SU-DHL-6 (cell line): ENCODE measurements at regions not wholly inside any gene's neighbourhood (a gene's known extent, or its start where the extent isn't known, plus 50 kb on each side); places are given as distances from the start of the nearest gene placed in this dataset.

ENCODE experiments used
- H2AFZ ChIP-seq: fragments of 200-600 bp; sonication (generic); 2 replicates; pipeline ENCODE4 v1.6.1; 2014; ENCODE audit warnings: low read depth, mild to moderate bottlenecking, moderate library complexity, mixed read lengths, antibody characterized with exemption, low read length; ENCODE audit not compliant: severe bottlenecking
- H3F3A ChIP-seq: fragments of 200-600 bp; shearing (Covaris generic); 2 replicates; pipeline ENCODE4 v1.6.0; 2016; ENCODE audit warnings: antibody characterized with exemption, mild to moderate bottlenecking; ENCODE audit not compliant: insufficient read depth
- H3K27ac ChIP-seq: fragments of 200-600 bp; sonication (generic); 2 replicates; pipeline ENCODE4 v1.5.1; 2016; ENCODE audit warnings: low read depth, mild to moderate bottlenecking, low read length, moderate library complexity, mixed read lengths
- H3K27me3 ChIP-seq: fragments of 200-600 bp; sonication (generic), shearing (Covaris generic); 2 replicates; pipeline ENCODE4 v1.6.0; 2014; ENCODE audit warnings: mild to moderate bottlenecking, low read length
- H3K36me3 ChIP-seq: fragments of 200-600 bp; sonication (generic); 2 replicates; pipeline ENCODE4 v1.6.1; 2014; ENCODE audit warnings: mild to moderate bottlenecking, low read length, mixed read lengths
- H3K4me2 ChIP-seq: fragments of 300-600, 200-600 bp; shearing (Covaris generic), sonication (generic); 2 replicates; pipeline ENCODE4 v1.6.0; 2014; ENCODE audit warnings: low read length, low read depth, mild to moderate bottlenecking; ENCODE audit not compliant: poor library complexity, severe bottlenecking
- H3K4me3 ChIP-seq: fragments of 200-600 bp; sonication (generic); 2 replicates; pipeline ENCODE4 v1.5.1; 2014; ENCODE audit warnings: antibody characterized with exemption, low read length, mild to moderate bottlenecking, mixed read lengths; ENCODE audit not compliant: insufficient read depth, poor library complexity, severe bottlenecking
- H3K79me2 ChIP-seq: fragments of 200-600 bp; sonication (generic); 2 replicates; pipeline ENCODE4 v1.6.1; 2014; ENCODE audit warnings: mild to moderate bottlenecking, low read length, moderate library complexity; ENCODE audit not compliant: insufficient read depth
- H3K9ac ChIP-seq: fragments of 200-600 bp; sonication (generic); 2 replicates; pipeline ENCODE4 v1.7.0; 2014; ENCODE audit warnings: mild to moderate bottlenecking, low read length
- H3K9me2 ChIP-seq: fragments of 200-600 bp; sonication (generic); replicated peaks from 2 replicates; pipeline ENCODE4 v1.6.1; 2014; ENCODE audit warnings: low read length; ENCODE audit not compliant: insufficient read depth
- H3K9me3 ChIP-seq: fragments of 200-600 bp; sonication (generic); 2 replicates; pipeline ENCODE4 v1.6.1; 2014; ENCODE audit warnings: low read length, mixed read lengths; ENCODE audit not compliant: insufficient read depth
- H4K20me1 ChIP-seq: fragments of 200-600 bp; sonication (generic); 2 replicates; pipeline ENCODE4 v1.6.1; 2014; ENCODE audit warnings: low read depth, mild to moderate bottlenecking, antibody characterized with exemption, low read length, moderate library complexity, mixed read lengths
- EZH2phosphoT487 ChIP-seq: fragments of 200-600 bp; sonication (generic), shearing (Covaris generic); conservative IDR thresholded peaks from 2 replicates; pipeline ENCODE4 v1.6.1; 2018; ENCODE audit warnings: mild to moderate bottlenecking, antibody characterized with exemption, low read length, moderate library complexity, mixed read lengths
- TF ChIP-seq, protein P1 (sequence below): fragments of 200-600 bp; sonication (generic); IDR thresholded peaks from one replicate; pipeline ENCODE4 v1.5.1; 2017; ENCODE audit warnings: antibody characterized with exemption, mild to moderate bottlenecking, low read length, moderate library complexity; ENCODE audit not compliant: insufficient read depth, poor library complexity, severe bottlenecking

DNA sequence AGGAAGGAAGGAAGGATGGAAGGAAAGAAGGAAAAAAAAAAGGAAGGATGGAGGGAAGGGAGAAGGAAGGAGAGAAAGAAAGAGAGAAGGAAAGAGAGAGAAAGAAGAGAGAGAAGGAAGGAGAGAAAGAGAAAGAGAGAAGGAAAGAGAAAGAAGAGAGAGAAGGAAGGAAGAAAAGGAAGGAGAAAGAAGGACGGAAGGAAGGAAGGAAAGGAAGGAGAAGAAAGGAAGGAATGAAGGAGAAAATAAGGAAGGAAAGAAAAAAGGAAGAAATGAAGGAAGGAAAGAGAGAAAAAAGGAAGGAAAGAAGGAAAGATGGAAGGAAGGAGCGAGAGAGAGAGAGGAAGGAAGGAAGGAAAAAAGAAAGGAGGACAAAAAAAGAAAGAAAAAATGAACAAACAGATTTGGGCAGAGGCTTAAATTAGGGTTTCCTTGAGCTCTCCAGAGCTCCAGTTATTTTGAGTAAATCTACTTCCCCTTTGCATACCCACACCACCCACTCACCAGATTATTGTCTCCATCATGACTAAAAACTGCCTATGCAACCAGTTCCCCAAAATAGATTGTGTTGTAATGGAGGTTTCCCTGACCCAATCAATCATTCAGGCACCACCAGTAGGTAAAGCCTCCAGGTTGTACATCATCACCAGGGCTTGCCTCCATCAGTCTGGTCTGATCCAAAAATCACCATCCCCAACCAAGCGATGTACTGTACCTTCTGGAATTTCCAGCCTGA lies 1722.9 kb upstream of the PCDH10 start:
- TF ChIP-seq, protein P1, sequence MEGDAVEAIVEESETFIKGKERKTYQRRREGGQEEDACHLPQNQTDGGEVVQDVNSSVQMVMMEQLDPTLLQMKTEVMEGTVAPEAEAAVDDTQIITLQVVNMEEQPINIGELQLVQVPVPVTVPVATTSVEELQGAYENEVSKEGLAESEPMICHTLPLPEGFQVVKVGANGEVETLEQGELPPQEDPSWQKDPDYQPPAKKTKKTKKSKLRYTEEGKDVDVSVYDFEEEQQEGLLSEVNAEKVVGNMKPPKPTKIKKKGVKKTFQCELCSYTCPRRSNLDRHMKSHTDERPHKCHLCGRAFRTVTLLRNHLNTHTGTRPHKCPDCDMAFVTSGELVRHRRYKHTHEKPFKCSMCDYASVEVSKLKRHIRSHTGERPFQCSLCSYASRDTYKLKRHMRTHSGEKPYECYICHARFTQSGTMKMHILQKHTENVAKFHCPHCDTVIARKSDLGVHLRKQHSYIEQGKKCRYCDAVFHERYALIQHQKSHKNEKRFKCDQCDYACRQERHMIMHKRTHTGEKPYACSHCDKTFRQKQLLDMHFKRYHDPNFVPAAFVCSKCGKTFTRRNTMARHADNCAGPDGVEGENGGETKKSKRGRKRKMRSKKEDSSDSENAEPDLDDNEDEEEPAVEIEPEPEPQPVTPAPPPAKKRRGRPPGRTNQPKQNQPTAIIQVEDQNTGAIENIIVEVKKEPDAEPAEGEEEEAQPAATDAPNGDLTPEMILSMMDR = no peak
- no peak for TF ChIP-seq EZH2phosphoT487

DNA sequence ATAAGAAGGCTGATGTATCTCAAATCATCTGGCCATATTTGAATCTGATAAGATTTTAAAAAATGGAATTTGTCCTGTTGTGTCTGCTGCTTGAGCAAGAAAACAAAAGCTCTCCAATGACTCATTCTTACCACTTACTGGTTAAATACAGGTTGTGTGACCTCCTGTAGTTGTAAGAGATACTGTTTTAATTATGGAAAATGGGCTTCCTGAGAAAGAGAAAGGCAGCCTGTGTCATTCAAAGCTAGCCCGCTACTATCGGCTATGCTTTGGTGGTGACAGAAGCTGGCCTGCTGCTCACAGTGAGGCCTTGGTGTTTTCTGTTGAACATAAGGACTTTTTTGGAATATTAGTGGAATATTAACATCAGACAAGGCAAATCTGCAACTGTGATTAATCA lies 1722.1 kb upstream of the PCDH10 start:
- H3K79me2 ChIP-seq = no peaks in the 10 kb centered on the region
- no peak for TF ChIP-seq EZH2phosphoT487
- TF ChIP-seq, protein P1 = no peak
- H2AFZ ChIP-seq = no peak overlapping the region
- H3K9me3 ChIP-seq = no peaks in the 10 kb centered on the region
- no peaks in the 10 kb centered on the region for H3K9me2 ChIP-seq
- no peaks in the 10 kb centered on the region for H3K36me3 ChIP-seq
- no peak overlapping the region for H3K9ac ChIP-seq
- no peak overlapping the region for H3K27ac ChIP-seq
- H3F3A ChIP-seq = no peaks in the 10 kb centered on the region
- no peaks in the 10 kb centered on the region for H3K27me3 ChIP-seq
- no peak overlapping the region for H3K4me2 ChIP-seq
- H3K4me3 ChIP-seq = no peak overlapping the region
- H4K20me1 ChIP-seq = no peaks in the 10 kb centered on the region

More for the DNA sequence above, 1722.9 kb upstream of the PCDH10 start:
- H3K27ac ChIP-seq = no peak overlapping the region
- no peak overlapping the region for H3K9ac ChIP-seq
- H3K9me2 ChIP-seq = no peaks in the 10 kb centered on the region
- no peaks in the 10 kb centered on the region for H3K79me2 ChIP-seq
- no peaks in the 10 kb centered on the region for H3K9me3 ChIP-seq
- H3K36me3 ChIP-seq = no peaks in the 10 kb centered on the region
- H3F3A ChIP-seq = no peaks in the 10 kb centered on the region
- no peaks in the 10 kb centered on the region for H4K20me1 ChIP-seq
- no peaks in the 10 kb centered on the region for H3K27me3 ChIP-seq
- no peak overlapping the region for H3K4me2 ChIP-seq
- H3K4me3 ChIP-seq = no peak overlapping the region
- no peak overlapping the region for H2AFZ ChIP-seq

DNA sequence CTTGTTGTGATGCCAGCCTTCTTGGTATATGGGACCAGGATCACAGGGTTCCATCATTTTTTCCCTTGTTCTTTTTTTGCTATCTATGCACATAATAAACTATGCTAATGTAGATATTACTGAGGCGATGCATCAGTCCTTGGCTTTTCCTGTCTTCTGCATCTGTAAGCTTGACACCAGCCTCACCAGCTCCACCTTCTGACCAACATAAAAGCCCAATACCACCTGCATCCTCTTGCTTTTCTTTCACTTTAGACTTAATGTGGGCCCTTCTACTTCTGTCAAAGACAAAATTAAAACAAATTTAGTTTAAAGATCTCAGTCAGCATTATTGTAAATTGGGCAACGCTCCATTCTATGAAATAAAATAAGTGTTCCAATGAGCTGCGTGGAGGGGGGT lies 1718.8 kb upstream of the PCDH10 start:
- no peak overlapping the region for H3K9ac ChIP-seq
- no peak overlapping the region for H3K4me3 ChIP-seq
- no peaks in the 10 kb centered on the region for H3K79me2 ChIP-seq
- H3K27me3 ChIP-seq = no peaks in the 10 kb centered on the region
- H2AFZ ChIP-seq = peak overlapping the region; percentile 51
- H3K36me3 ChIP-seq = no peaks in the 10 kb centered on the region
- TF ChIP-seq EZH2phosphoT487 = no peak
- TF ChIP-seq, protein P1 = no peak
- H3K9me2 ChIP-seq = no peaks in the 10 kb centered on the region
- H3K27ac ChIP-seq = no peak overlapping the region
- H3K9me3 ChIP-seq = no peaks in the 10 kb centered on the region
- no peaks in the 10 kb centered on the region for H4K20me1 ChIP-seq
- no peaks in the 10 kb centered on the region for H3F3A ChIP-seq
- peak overlapping the region; percentile 10 for H3K4me2 ChIP-seq
